NCI-H2029 treated with DMSO at 0.1 percent for 48 hours (cell line): ENCODE measurements at regions not wholly inside any gene's neighbourhood (a gene's known extent, or its start where the extent isn't known, plus 50 kb on each side); places are given as distances from the start of the nearest gene placed in this dataset.
"Not testable (repeated sequence)": the region's sequence is repeated elsewhere in the genome, so short reads cannot be mapped to it uniquely, and the experiment has no call there.

Experiments used
- DNase-seq: peaks from one replicate; lab custom pipeline; 2025; lab: John Stamatoyannopoulos, UW

GRCh38 chr3:95462161-95462560, 1352.2 kb upstream of the EPHA6 start:
- DNase-seq = no peak

- DNase-seq = no peak
Measured at GRCh38 chr3:95464346-95464745, 1350.0 kb upstream of the EPHA6 start.

- no peak for DNase-seq
Measured at GRCh38 chr3:95468331-95468730, 1346.1 kb upstream of the EPHA6 start.

- DNase-seq = no peak
Measured at GRCh38 chr3:95474338-95474737, 1340.1 kb upstream of the EPHA6 start.

GRCh38 chr3:95476534-95476933, 1337.9 kb upstream of the EPHA6 start:
- DNase-seq = no peak

GRCh38 chr3:95506174-95506573, 1308.2 kb upstream of the EPHA6 start:
- DNase-seq = no peak

GRCh38 chr3:95508124-95508523, 1306.3 kb upstream of the EPHA6 start:
- DNase-seq = no peak

GRCh38 chr3:95511828-95512227, 1302.6 kb upstream of the EPHA6 start:
- DNase-seq = no peak

GRCh38 chr3:95514260-95514659, 1300.1 kb upstream of the EPHA6 start:
- no peak for DNase-seq

- DNase-seq = no peak
Measured at GRCh38 chr3:95521396-95521795, 1293.0 kb upstream of the EPHA6 start.

- DNase-seq = no peak
Measured at GRCh38 chr3:95522449-95522848, 1291.9 kb upstream of the EPHA6 start.

GRCh38 chr3:95539950-95540483, 1274.4 kb upstream of the EPHA6 start:
- no peak for DNase-seq

- DNase-seq = no peak
Measured at GRCh38 chr3:95565502-95565901, 1248.9 kb upstream of the EPHA6 start.

GRCh38 chr3:95567346-95567745, 1247.0 kb upstream of the EPHA6 start:
- DNase-seq = no peak

GRCh38 chr3:95586754-95587153, 1227.6 kb upstream of the EPHA6 start:
- no peak for DNase-seq

- DNase-seq = not testable (repeated sequence)
Measured at GRCh38 chr3:95587641-95588040, 1226.8 kb upstream of the EPHA6 start.

- no peak for DNase-seq
Measured at GRCh38 chr3:95588473-95588872, 1225.9 kb upstream of the EPHA6 start.

- DNase-seq = no peak
Measured at GRCh38 chr3:95595416-95596075, 1218.8 kb upstream of the EPHA6 start.

GRCh38 chr3:95607926-95608325, 1206.5 kb upstream of the EPHA6 start:
- DNase-seq = no peak

GRCh38 chr3:95609411-95609810, 1205.0 kb upstream of the EPHA6 start:
- no peak for DNase-seq

- DNase-seq = no peak
Measured at GRCh38 chr3:95612611-95613010, 1201.8 kb upstream of the EPHA6 start.

GRCh38 chr3:95613993-95614392, 1200.4 kb upstream of the EPHA6 start:
- DNase-seq = no peak

GRCh38 chr3:95615592-95616310, 1198.6 kb upstream of the EPHA6 start:
- no peak for DNase-seq

GRCh38 chr3:95626107-95626506, 1188.3 kb upstream of the EPHA6 start:
- no peak for DNase-seq
